Stimulated activated CD8-positive, alpha-beta memory T cell treated with anti-CD3 and anti-CD28 coated beads, Interleukin-4, amount 100 ng/mL, for 48 hours (primary cell): ENCODE measurements at regions not wholly inside any gene's neighbourhood (a gene's known extent, or its start where the extent isn't known, plus 50 kb on each side); places are given as distances from the start of the nearest gene placed in this dataset.

Experiments used
- DNase-seq: peaks from one replicate; pipeline ENCODE4 v3.0.0-alpha.2; 2020

DNA sequence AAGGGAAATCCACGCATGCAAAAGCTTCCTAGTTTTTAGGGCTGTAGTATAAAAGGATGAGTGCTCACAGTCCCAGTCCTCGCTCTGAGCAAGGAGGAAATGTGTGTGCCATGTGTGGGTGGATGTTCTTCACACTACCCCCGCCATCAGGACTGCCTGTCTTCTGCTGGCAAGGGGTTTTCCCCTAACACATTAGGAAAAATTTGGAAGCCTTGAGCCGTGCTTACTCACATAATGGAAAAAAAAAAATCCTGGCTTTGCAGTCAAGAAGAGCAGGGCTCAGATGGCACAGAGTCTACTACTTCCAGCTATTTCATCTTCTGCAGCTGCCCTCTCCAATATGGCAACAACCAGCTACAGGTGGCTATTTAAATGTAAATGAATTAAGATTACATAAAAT is 363.1 kb downstream of the PLPP3 start:
- DNase-seq, result no peak

DNA sequence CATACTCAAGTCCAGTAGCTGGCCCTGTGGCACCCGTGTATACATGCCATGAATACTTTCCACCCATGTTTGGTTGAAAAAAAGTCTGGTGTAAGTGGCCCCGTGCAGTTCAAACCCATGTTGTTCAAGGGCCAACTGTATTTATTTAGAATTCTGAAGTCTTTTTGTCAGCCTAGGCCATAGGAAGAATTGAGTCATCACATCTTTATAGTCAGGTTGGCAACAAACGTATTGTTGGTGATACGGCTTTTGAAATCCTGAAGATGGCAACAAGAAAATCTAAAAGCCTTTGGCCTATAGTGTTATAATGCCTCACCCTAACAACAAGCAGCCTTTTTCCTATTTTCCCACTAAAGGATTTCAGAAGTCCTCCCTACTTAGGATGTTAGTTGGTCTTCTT is 363.6 kb downstream of the PLPP3 start:
- DNase-seq, result no peak

GRCh38 chr1:56215086-56215485 is 364.3 kb downstream of the PLPP3 start:
- DNase-seq, result no peak

GRCh38 chr1:56213068-56213467 is 366.3 kb downstream of the PLPP3 start:
- DNase-seq, result no peak

DNA sequence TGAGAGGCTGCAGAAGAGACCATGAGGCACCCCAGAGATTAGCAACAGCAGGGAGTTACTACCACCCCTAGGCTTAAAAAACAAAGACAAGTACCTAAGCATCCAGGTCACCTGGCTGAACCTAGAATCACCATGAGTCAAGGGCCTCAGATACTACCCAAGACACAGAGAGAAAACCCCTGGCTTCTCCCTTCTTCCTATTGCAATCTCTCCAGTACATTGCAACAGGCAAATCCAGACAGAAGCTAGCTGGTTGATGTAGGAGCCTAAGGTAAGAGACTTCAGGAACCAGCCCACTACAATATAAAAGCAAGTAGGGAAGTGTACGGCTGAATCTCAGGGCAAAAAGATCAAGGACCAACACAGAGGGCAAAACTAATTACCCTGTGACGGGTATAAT is 367.2 kb downstream of the PLPP3 start:
- DNase-seq, result no peak

DNA sequence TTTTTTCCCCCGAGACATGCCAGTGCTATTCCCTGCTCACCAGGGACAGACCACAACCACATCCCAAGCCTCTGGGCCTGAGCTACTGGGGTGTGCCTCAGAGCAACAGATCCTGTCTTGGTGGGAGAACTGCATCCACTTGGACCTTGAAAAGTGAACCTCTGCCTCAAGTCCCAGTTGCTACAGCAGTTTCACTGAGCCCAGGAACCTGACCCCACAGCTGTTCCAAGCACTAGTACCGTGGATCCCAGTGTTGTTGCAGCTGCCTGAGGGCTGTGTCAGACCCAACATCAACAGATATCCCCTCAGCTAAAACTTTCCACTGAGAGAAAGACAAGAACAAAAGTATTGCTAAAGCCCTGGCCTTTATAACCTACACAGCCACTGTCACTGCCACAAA is 373.0 kb downstream of the PLPP3 start:
- DNase-seq, result no peak

DNA sequence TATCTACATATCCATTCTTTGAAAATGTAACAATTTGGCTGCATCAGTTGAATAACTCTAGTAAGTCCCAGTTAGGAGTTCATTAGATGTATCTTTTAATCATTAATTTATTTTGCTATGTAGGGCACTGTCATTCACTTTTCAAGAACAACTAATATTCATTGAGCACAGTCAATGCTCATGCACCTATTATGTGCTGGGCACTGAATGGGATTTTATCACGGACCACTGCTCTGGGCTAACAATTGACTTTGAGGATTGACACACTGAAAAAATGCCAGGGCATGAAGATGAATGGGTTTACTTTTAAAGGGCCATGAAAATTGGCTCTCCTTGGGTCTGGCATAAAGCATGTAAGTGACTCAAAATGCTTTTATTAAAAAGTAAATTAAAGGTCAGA is 375.2 kb downstream of the PLPP3 start:
- no peak for DNase-seq

DNA sequence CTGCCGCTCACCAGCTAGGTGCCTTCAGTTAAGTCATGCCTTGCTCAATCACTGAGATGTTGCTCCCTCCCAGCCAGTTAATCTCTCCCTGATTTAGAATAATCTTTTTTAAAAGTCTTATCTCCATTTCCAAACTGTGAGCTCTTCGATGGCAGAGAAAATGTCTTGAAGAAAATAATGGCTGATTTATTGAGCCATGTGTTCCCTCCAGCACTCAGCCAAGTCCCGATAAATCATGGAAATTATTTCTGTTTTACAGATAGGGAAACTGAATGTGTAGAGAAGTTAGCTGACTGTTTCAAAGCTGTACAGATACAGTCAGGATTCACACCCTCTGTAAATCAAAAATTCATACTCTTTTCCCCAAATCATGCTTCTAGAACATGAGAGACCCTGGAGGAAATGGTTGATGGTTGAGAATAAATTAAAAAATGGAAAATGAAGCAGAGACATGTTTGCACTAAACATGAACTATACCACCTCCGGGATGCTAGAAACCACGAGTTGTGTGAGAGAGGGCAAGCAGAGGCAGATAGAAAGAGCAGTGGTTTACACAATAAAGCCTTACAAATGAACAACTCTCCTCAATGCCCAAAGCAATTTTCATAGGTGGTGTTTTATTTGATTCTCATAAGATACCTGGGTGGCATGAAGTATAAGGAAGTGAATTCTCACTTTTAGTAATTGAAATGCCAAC is 376.4 kb downstream of the PLPP3 start:
- DNase-seq, result no peak

- DNase-seq, result no peak
Measured at GRCh38 chr1:56202186-56202585, 377.2 kb downstream of the PLPP3 start.

DNA sequence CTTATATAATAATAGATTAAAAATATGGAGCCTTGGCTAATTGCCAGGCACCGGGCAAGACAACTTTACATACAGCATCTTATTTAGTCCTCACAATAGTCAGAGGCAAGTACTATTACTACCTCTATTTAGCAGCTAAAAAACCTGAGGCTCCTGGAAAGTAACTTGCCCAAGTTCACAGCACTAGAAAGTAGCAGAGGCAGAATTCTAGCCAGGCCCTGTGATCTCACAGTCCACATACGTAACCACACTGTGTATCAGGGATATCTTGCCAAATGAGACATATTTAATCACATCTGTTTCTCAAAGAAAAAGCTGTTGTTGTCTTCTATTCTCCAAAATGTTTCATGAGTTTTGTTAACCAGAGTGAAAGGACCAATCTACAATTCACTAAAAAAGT is 378.5 kb downstream of the PLPP3 start:
- no peak for DNase-seq

DNA sequence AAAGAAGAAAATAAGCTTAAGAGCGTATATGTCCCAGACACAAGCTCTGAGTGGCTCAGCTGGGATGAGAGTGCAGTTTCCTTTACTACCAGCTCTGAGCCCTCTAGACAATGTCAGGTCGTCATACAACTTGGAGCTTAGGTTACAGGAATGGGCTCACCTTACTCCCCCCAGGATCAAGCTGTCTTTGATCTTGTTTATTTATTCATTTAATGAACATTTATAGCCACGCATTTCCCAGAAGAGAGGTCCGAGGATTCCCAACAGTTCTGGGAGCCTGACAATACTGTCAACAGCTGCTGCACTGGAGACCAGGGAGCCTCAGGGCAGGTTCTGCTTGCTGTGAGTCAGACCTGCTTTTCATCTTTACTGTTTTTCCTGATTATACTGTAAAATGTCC is 378.9 kb downstream of the PLPP3 start:
- DNase-seq, result no peak

DNA sequence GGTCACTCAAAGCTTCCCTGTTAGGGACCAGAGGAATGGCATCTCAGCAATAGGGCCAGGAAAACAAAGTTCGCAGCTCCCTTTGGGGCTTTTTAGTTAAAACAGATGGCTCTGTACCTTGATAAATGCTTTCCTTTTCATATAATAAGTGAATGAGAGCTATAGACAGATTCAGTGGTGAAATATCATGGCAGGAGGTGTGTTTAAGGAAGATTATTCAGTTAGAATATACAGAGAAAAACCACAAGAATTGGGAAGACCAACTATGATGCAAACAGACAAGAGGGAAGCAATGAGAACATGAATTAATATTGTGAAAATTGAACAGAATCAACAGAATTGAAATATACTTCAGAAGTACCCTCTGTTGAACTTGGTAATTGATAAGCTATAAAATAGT is 379.4 kb downstream of the PLPP3 start:
- no peak for DNase-seq

- no peak for DNase-seq
Measured at GRCh38 chr1:56199061-56199460, 380.3 kb downstream of the PLPP3 start.

GRCh38 chr1:56197946-56198345 is 381.4 kb downstream of the PLPP3 start:
- no peak for DNase-seq

GRCh38 chr1:56196839-56197238 is 382.5 kb downstream of the PLPP3 start:
- DNase-seq, result no peak

GRCh38 chr1:56194701-56195300 is 384.6 kb downstream of the PLPP3 start:
- no peak for DNase-seq

GRCh38 chr1:56193656-56194055 is 385.7 kb downstream of the PLPP3 start:
- DNase-seq, result no peak

DNA sequence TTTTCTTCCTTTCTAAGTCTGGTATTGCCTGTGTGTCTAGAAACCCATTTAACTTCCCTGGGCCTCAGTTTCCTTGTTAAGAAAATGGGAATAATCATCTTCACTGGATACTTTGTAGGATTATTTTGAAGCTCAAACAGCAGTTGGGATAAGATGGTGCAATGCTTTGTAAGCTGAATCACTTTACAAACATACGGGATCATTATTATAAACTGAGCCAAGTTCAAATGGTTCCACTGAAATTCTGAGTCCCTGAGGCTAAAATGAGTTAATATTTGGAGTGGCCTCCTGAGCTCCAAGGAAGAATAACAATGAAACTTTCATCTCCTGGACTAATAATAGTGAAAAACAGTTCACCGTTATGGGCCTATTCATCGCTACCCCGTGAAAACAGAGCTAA is 388.0 kb downstream of the PLPP3 start:
- no peak for DNase-seq

- no peak for DNase-seq
Measured at GRCh38 chr1:56190806-56191365, 388.5 kb downstream of the PLPP3 start.

GRCh38 chr1:56189946-56190805 is 389.2 kb downstream of the PLPP3 start:
- DNase-seq, result no peak

DNA sequence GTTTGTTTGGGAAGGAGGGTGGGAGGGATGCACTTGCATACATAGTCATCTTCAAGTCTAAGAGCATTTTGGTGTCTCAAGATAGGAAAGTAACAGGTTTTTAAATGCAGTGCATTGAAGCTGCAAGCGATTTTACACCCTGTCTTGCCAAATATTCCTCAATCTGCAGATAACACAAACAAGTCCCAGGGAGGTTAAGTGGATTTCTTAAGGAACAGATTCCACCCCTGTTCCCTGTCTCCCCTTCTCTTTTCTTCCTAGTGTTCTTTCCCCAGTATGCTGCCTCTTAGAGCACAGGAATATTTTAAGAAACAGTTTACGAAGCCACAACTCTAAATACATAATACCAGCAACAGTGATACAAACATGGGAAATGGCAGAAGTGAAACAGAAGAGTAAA is 389.9 kb downstream of the PLPP3 start:
- no peak for DNase-seq

DNA sequence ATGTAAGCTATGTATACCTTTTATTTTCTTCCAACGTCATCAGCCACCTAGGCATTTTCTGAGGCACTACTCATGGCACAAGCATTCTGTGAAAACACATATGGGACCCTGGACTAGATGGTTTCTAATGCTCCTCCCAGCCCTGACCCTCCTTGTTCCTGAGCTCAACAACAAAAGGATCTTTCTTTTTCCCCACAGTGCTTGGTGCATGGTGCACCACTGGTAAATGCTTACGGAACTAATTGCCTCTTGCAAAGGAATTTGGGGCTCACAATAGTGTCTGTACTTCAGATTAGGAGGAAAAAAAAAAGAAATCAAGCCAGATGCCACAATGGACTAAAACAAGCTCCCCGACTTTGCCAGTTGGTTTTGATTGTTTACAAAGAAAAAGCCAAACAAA is 390.5 kb downstream of the PLPP3 start:
- no peak for DNase-seq

- DNase-seq, result no peak
Measured at GRCh38 chr1:56188221-56188620, 391.1 kb downstream of the PLPP3 start.

DNA sequence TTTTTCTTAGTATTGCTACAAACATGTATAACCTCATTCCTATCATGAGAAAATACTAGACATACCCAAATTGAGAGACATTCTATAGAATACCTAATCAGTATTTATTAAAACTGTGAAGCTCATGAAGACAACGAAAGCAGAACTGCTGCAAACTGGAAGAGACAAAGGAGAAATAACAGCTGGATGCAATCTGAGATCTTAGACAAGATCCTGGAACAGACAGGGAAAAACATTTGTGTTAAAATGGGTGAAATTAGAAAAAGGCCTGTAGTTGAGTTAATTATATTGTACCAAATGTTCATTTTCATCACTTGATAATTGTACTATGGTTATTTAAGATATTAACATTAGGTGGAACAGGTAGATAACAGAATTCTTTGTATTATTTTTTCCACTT is 392.0 kb downstream of the PLPP3 start:
- DNase-seq, result no peak
